GM12875 (cell line): ENCODE measurements at regions not wholly inside any gene's neighbourhood (a gene's known extent, or its start where the extent isn't known, plus 50 kb on each side); places are given as distances from the start of the nearest gene placed in this dataset.

Experiments used
- H3K4me3 ChIP-seq: one replicate; pipeline ENCODE4 v1.5.1; 2011; ENCODE audit warnings: low read depth, low read length, control low read depth
- TF ChIP-seq, protein P1 (sequence below): IDR thresholded peaks from 2 replicates; pipeline ENCODE4 v1.5.1; 2011; ENCODE audit warnings: low read depth, mild to moderate bottlenecking, control low read depth, inconsistent platforms, low read length, moderate library complexity, borderline replicate concordance; ENCODE audit not compliant: insufficient read depth

DNA sequence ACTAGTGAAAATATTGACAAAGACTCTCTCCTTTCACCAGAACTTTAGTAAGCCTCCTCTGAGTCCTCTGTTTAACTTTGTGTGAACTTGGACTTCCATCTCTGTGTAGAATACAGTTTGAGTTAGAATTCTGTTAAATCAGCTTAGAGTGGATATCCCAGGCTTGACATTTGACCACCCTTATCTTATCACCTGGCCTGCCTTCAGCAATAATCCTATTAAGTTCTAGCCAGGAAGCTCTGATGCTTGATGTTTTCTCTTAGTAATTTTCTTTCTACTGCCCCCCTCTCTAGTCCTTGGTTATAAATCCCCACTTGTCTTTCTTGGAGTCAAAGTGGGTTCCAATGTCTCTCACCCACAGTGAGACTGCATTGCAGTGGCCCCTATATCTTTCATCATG lies 702.7 kb upstream of the GCFC2 start:
- TF ChIP-seq, protein P1, sequence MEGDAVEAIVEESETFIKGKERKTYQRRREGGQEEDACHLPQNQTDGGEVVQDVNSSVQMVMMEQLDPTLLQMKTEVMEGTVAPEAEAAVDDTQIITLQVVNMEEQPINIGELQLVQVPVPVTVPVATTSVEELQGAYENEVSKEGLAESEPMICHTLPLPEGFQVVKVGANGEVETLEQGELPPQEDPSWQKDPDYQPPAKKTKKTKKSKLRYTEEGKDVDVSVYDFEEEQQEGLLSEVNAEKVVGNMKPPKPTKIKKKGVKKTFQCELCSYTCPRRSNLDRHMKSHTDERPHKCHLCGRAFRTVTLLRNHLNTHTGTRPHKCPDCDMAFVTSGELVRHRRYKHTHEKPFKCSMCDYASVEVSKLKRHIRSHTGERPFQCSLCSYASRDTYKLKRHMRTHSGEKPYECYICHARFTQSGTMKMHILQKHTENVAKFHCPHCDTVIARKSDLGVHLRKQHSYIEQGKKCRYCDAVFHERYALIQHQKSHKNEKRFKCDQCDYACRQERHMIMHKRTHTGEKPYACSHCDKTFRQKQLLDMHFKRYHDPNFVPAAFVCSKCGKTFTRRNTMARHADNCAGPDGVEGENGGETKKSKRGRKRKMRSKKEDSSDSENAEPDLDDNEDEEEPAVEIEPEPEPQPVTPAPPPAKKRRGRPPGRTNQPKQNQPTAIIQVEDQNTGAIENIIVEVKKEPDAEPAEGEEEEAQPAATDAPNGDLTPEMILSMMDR: no peak
- H3K4me3 ChIP-seq: no peak overlapping the region

DNA sequence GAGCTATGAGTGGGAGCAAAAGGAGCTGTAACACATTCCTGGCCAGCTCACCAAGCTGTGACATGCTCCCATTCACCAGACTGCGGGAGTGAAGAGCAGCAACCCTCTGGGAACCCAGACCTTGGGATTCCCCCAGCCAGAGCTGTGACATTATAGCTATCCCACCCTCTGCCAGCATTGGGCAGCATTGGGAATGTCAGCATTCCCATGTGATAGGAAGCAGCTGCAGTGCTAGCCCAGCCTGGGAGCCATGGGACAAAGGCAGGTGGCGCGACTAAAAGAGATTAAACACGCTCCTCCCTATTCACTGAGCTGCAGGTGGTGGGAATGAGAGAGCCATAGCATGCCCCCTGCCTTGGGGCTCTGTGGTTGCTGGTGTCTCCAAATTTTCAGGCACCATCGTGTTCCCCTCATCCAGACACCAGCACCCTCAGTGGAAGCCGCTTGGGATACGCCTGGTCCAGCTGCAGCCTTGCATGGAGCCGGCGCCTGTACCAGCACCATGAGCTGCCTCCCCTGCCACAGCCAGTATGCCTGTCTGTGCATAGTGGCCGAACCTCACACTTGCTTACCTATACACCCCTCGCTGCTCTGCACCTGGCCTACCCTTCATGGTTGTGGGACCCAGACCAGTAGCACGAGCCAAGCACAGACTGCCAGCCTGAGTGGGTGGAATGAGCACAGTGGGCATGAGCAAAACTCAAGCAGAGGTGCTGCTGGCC lies 695.6 kb upstream of the GCFC2 start:
- no peak overlapping the region for H3K4me3 ChIP-seq
- TF ChIP-seq, protein P1: no peak

DNA sequence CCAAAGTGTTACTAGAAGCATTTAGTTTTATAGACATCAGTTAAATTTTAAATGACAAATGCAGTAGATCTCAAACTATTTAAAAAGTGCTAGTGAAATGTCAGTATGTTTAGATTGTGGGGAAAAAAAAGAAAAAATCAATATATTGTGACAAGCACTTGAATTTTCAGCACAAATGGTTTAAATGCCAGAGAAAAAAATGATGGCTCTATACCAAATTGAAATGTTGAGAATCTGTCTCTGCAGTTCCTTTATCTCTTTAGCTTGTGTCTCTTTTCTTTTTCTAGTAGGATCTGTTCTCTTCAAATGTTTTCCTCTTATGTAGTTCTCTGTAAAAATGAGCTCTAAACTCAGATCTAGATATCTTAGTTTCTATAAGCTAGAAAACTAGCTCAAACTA lies 682.6 kb upstream of the GCFC2 start:
- no peak overlapping the region for H3K4me3 ChIP-seq
- TF ChIP-seq, protein P1: no peak

DNA sequence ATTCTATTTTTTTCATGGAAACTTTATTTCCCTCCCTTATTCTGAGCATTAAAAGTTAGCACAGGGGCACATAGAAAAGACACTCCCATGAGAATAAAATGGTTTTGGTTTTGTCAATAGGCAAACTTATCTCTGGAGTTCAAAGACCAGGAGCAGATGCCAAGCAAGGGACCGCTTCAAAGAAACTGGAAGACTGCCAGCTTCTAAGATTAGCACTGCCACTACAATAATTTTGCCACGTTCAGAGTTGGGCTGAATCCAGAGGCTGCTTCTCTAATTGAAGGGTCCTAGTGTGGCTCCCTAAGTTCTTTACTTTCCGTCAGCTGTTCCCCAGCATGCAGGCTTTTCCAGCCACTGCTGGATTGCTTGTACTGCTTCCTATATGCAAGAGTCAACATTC lies 681.0 kb upstream of the GCFC2 start:
- TF ChIP-seq, protein P1: no peak
- no peak overlapping the region for H3K4me3 ChIP-seq

DNA sequence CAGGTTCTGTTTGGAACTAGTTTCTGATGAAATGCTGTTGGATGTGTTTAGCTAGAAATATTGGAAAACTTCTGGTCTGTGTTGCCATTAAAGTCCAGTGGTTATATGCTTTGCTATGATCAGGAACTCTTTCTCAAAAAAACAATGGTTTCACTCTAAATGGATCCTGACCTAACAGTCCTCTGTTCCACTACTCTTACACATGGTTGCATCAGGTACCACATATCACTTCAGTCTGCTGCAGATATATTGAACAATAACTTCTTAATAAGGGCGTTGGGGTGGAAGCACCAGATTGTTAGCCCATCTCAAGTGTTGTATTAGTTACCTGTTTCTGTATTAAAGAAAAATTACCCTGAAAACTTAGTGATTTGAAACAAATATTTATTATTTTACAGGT lies 676.6 kb upstream of the GCFC2 start:
- TF ChIP-seq, protein P1: no peak

DNA sequence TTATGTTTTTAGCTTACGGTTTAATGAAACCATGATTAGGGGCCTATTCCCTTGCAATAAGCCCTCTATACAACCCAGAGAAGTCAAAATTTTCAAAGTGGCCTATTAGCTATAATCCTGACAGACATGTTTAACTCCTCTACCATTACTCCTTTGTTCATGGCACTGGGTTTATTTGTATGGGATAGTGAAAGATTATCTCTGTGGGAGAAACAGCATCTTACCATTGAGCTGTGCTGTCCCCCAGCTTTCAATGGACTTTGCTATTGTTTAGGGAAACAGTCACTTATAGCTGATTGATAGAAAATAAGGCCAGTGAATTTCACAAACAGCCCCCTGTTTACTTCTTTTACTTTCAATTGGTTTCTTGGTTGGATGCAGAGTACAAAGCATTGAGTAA lies 675.2 kb upstream of the GCFC2 start:
- TF ChIP-seq, protein P1: no peak
- H3K4me3 ChIP-seq: no peak overlapping the region

More for the DNA sequence above, 676.6 kb upstream of the GCFC2 start:
- no peak overlapping the region for H3K4me3 ChIP-seq

DNA sequence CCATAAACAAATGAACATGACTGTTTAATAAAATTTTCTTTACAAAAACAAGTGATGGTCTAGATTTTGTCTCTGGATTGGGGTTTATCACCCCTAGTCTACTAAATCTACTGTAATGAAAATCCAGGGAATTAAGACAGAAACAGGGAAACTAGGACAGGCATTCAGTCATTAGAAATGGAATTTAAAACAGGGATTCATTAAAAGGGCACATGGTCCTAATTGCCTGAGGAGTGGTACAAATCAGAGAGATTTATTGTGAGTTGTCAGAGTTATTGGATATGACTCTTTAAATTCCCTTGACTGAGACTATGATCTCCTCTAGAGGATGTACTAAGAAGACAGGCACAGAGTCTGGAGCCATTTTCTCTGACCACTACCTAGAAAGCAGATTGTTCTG lies 670.9 kb upstream of the GCFC2 start:
- TF ChIP-seq, protein P1: no peak
- H3K4me3 ChIP-seq: no peak overlapping the region
